NCI-H526 treated with DMSO at 0.1 percent for 48 hours (cell line): ENCODE measurements at regions not wholly inside any gene's neighbourhood (a gene's known extent, or its start where the extent isn't known, plus 50 kb on each side); places are given as distances from the start of the nearest gene placed in this dataset.
"Not testable (repeated sequence)": the region's sequence is repeated elsewhere in the genome, so short reads cannot be mapped to it uniquely, and the experiment has no call there.

Experiments used
- DNase-seq: peaks from one replicate; lab custom pipeline; 2025; lab: John Stamatoyannopoulos, UW

DNA sequence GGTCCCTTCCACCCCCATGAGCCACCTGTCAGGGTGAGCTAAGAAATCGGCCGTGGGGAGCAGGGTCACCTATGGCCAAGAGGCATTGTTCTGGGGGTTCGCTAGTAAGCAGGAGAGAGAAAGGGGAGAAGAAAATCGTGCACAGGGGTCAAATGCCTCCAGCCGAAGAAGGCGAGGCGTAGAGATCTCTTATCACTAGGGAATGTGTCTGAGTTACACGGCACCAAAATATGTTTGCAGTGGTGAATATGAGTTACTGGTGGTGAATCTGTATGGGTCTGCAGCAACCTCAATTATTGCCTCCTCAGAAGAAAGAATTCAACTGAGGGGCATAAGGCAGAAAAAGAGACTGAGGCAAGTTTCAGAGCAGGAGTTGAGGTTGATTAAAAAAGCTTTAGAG is 54.2 kb upstream of the RABGAP1L start:
- DNase-seq, result no peak

DNA sequence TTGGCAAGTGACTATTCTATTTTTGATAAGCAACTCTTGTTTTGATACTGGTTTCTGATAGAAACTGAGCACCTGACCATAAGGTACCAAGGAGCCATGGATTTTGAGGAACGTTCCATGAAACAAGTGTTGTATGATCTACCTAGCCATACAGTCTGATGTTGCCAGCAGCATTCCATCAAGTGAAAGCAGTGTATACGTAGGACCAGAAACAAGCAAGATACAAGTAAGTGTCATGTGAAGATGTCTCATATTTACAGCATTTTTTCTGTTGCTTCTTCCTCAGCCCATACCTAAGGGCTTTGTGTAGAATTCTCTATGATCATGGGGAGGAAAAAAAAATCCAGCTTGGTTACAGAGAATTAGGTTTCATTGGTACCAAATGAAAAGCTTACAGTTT is 55.6 kb upstream of the RABGAP1L start:
- no peak for DNase-seq

- not testable (repeated sequence) for DNase-seq
These were observed 57.3 kb upstream of the RABGAP1L start for GRCh38 chr1:174101976-174102375.

- DNase-seq, result no peak
These were observed 61.9 kb upstream of the RABGAP1L start for GRCh38 chr1:174097426-174097825.

- DNase-seq, result not testable (repeated sequence)
These were observed 65.5 kb upstream of the RABGAP1L start for GRCh38 chr1:174093789-174094188.

DNA sequence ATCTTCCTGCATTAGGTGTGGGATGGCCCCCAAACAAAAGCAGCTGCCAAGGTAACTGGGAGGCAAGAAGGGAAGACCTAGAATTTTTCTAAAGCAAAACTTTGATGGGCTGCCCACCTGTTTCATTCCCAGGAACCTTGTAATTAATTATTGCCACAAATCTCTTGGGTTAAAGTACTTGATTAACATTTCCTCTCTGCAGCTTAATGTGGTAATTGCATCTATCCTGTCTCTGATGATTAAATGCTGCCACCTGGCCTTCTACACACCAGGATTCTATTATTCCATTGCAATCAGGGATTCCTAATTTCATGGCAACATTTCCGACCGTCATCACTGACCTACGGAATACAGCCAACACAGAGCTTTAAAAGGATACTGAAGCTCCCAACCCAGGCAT is 68.3 kb upstream of the RC3H1 start:
- no peak for DNase-seq

GRCh38 chr1:174080819-174081218 is 58.7 kb upstream of the RC3H1 start:
- no peak for DNase-seq

GRCh38 chr1:174079796-174080195 is 57.6 kb upstream of the RC3H1 start:
- DNase-seq, result peak; percentile 58

GRCh38 chr1:174078916-174079315 is 56.8 kb upstream of the RC3H1 start:
- DNase-seq, result not testable (repeated sequence)

DNA sequence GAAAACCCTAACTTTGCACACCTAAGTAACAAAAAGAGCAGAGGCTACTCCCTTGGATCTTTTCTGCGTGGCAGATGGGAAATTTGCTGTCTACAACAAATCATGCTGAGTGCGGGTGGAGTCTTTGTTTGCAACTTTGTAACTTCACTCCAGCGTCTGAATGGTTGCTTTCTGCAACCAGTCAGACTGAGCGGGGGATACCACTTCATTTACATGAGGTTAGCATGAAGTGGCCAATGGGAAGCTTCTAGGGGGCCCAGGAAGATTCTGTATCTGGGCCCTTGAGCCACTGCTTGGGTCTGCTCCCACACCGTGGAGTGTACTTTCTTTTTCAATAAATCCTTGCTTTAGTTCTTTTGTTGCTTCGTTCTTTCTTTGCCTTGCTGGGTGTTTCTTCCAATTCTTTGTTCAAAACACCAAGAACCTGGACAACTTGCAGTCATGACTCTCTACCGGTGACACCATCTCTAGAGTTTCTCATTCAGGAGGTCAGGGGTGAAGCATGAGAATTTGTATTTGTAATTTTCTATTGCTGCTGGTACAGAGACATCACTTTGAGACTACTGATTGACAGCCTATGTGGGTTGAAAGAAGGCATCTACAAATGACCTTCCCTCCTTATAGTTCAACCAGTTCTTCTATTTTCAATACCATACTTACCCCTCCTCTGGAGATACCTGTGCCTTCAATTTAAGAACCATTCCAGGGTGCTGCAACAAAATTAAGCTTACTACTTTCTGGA is 55.8 kb upstream of the RC3H1 start:
- DNase-seq, result no peak

GRCh38 chr1:174075245-174075692 is 53.1 kb upstream of the RC3H1 start:
- no peak for DNase-seq

GRCh38 chr1:174074757-174075156 is 52.6 kb upstream of the RC3H1 start:
- DNase-seq, result no peak

DNA sequence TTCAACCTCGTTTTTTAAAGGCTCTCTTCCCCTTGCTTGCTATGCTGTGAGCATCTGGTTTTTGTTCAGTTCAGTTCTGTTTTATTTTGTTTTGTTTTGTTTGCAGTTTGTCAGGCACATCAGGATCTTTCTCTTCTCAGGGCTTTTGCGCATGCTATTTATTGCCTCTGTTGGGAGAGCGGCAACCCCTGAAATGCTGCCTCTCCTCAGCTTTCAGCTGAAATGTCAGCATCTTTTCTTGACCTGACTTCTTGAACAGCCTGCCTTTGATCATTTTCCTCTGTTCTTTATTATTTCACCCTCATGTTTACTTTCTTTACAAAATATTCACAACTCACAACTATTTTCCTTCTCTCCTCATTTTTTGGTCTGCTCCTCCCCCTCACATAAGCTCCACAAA is 50.4 kb upstream of the RC3H1 start:
- no peak for DNase-seq
